ENCODE measurements at regions not wholly inside any gene's neighbourhood (a gene's known extent, or its start where the extent isn't known, plus 50 kb on each side); places are given as distances from the start of the nearest gene placed in this dataset.

- TF ChIP-seq KDM1A (IDR thresholded peaks at IDR 0.05; ENCODE audit: low read depth) (no peak), EP300 (IDR thresholded peaks at IDR 0.05) (no peak), MAFK (IDR thresholded peaks at IDR 0.05; ENCODE audit: partially characterized antibody) (no peak), CEBPB (IDR thresholded peaks at IDR 0.05) (no peak), PBX3 (IDR thresholded peaks at IDR 0.05) (no peak), POLR2A (IDR thresholded peaks at IDR 0.05; ENCODE audit: low read length) (no peak), REST (IDR thresholded peaks at IDR 0.05) (no peak), CHD2 (IDR thresholded peaks at IDR 0.05; ENCODE audit: low read length, partially characterized antibody) (no peak), CTCF (IDR thresholded peaks at IDR 0.05) (no peak), USF2 (IDR thresholded peaks at IDR 0.05) (no peak)
Measured at GRCh38 chr4:26023203-26023972, 109.4 kb downstream of the SMIM20 start.
